ENCODE measurements at regions not wholly inside any gene's neighbourhood (a gene's known extent, or its start where the extent isn't known, plus 50 kb on each side); places are given as distances from the start of the nearest gene placed in this dataset.

DNA sequence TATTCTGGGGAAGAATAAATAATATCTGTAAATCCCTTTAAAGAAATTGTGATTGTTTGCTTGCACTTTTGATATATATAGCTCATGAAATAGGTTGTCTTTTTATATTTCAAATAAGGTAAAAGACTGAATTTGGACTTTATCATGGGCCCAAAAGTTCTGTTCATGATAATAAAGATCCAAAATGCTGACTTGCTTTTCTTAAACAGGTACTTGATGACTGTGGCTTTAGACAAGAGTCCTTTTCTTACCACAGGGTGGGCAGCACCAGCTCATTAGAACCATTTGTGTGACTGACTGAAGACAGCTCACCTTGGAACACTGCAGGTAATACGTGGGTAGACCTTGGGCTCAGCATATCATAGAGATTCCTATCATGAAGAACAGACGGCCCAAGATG lies 432.6 kb downstream of the ETNK1 start:
- Histone ChIP-seq H3K18ac (ENCODE audit: low read length) (no peak overlapping the region), H3K23ac (ENCODE audit: low read depth, low read length, poor library complexity) (no peak overlapping the region), H3K36me3 (replicated peaks in 1 of 2; ENCODE audit: control insufficient read depth in 2 of 2, insufficient read depth in 2 of 2, low read length in 2 of 2) (no peaks in the 10 kb centered on the region), H2AK5ac (ENCODE audit: low read depth, low read length) (no peak overlapping the region), H3K79me1 (ENCODE audit: low read depth, low read length) (no peaks in the 10 kb centered on the region), H3K4me1 (ENCODE audit: control insufficient read depth in 2 of 2, insufficient read depth in 1 of 2, low read depth in 1 of 2, low read length in 2 of 2) (no peaks in the 10 kb centered on the region), H3K4me3 (ENCODE audit: low read length in 2 of 2) (no peak overlapping the region), H3K4ac (ENCODE audit: low read length) (no peak overlapping the region), H2BK12ac (ENCODE audit: low read length) (no peak overlapping the region), H3K14ac (ENCODE audit: low read length) (no peak overlapping the region), H2BK15ac (ENCODE audit: low read length) (no peak overlapping the region), H3K9ac (ENCODE audit: low read depth, low read length, poor library complexity) (no peak overlapping the region), H2BK120ac (ENCODE audit: low read depth, low read length) (no peak overlapping the region), H3K27me3 (ENCODE audit: control insufficient read depth in 3 of 3, insufficient read depth in 3 of 3, low read depth in 1 of 3, low read length in 3 of 3) (no peaks in the 10 kb centered on the region), H2AFZ (ENCODE audit: low read length) (no peak overlapping the region), H4K91ac (ENCODE audit: low read depth, low read length, poor library complexity) (no peak overlapping the region), H4K8ac (ENCODE audit: low read depth, low read length) (no peak overlapping the region), H2BK5ac (ENCODE audit: low read length) (no peak overlapping the region), H3K27ac (replicated peaks; ENCODE audit: low read length) (no peak overlapping the region), H3K9me3 (replicated peaks in 1 of 2; ENCODE audit: control insufficient read depth in 2 of 2, insufficient read depth in 1 of 2, low read depth in 1 of 2, low read length in 2 of 2) (peaks cover 0 to 4% of the 10 kb centered on the region in 2 donors), H3K4me2 (ENCODE audit: insufficient read depth, low read length, poor library complexity, severe bottlenecking) (no peak overlapping the region)
- no CpG with 5 or more reads among the region's 2 CpGs for WGBS, 2 donors (ENCODE audit: extremely low coverage in 2 of 2, insufficient read length in 2 of 2, insufficient replicate concordance in 1 of 2)
- DNase-seq (ENCODE audit: low spot score): no peak

DNA sequence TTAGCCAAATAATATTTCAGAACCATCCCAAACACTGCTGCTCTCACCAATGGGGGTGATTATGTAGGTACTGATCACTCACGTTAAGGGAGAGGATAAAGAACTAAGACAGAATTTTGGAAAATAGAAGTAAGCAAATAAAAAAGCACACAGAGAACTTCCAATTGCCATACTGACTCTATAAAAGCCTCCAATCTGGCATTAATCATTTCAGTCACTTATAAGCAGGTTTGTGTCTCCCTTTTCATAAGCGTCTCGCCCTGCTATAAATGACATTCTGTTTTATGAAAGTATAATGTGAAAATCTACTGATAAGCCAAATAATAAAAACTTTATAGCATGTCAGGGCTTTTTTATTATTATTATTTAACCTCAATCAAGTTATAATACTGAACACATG lies 435.2 kb downstream of the ETNK1 start:
- H4K91ac ChIP-seq (ENCODE audit: low read depth, low read length, poor library complexity): no peak overlapping the region
- no peaks in the 10 kb centered on the region for H3K4me1 ChIP-seq (ENCODE audit: control insufficient read depth in 2 of 2, insufficient read depth in 1 of 2, low read depth in 1 of 2, low read length in 2 of 2)
- WGBS, 2 donors (ENCODE audit: extremely low coverage in 2 of 2, insufficient read length in 2 of 2, insufficient replicate concordance in 1 of 2): no CpG with 5 or more reads among the region's 3 CpGs
- H3K27me3 ChIP-seq (ENCODE audit: control insufficient read depth in 3 of 3, insufficient read depth in 3 of 3, low read depth in 1 of 3, low read length in 3 of 3): no peaks in the 10 kb centered on the region
- H3K36me3 ChIP-seq (replicated peaks in 1 of 2; ENCODE audit: control insufficient read depth in 2 of 2, insufficient read depth in 2 of 2, low read length in 2 of 2): no peaks in the 10 kb centered on the region
- no peak overlapping the region for H3K14ac ChIP-seq (ENCODE audit: low read length)
- no peak overlapping the region for H3K23ac ChIP-seq (ENCODE audit: low read depth, low read length, poor library complexity)
- no peak overlapping the region for H3K4me2 ChIP-seq (ENCODE audit: insufficient read depth, low read length, poor library complexity, severe bottlenecking)
- DNase-seq (ENCODE audit: low spot score): no peak
- no peaks in the 10 kb centered on the region for H3K9me3 ChIP-seq (replicated peaks in 1 of 2; ENCODE audit: control insufficient read depth in 2 of 2, insufficient read depth in 1 of 2, low read depth in 1 of 2, low read length in 2 of 2)
- H2BK5ac ChIP-seq (ENCODE audit: low read length): no peak overlapping the region
- H3K9ac ChIP-seq (ENCODE audit: low read depth, low read length, poor library complexity): no peak overlapping the region
- no peak overlapping the region for H2BK12ac ChIP-seq (ENCODE audit: low read length)
- no peaks in the 10 kb centered on the region for H3K79me1 ChIP-seq (ENCODE audit: low read depth, low read length)
- H3K4me3 ChIP-seq (ENCODE audit: low read length in 2 of 2): no peak overlapping the region
- H2BK15ac ChIP-seq (ENCODE audit: low read length): no peak overlapping the region
- no peak overlapping the region for H3K27ac ChIP-seq (replicated peaks; ENCODE audit: low read length)
- no peak overlapping the region for H2BK120ac ChIP-seq (ENCODE audit: low read depth, low read length)
- no peak overlapping the region for H4K8ac ChIP-seq (ENCODE audit: low read depth, low read length)
- no peak overlapping the region for H2AFZ ChIP-seq (ENCODE audit: low read length)
- H3K18ac ChIP-seq (ENCODE audit: low read length): no peak overlapping the region
- H2AK5ac ChIP-seq (ENCODE audit: low read depth, low read length): no peak overlapping the region
- H3K4ac ChIP-seq (ENCODE audit: low read length): no peak overlapping the region

DNA sequence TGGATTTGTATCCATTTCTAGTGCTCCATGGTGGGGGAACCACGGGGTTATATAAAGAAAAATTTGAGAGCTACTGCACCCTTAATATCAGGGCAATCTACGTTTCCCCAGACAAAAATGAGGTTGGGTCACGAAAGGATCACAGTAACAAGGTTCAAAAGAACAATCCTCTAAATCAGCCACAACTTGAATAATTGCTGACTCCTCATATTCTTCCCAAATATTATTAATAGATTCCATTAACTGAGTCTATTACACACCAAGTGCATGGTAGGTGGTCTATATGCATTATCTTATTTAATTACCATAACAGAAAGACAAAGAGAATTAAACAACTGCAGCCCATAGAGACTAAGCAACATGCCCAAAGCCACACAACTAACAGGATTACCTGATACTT lies 438.2 kb downstream of the ETNK1 start:
- Histone ChIP-seq H2BK12ac (ENCODE audit: low read length) (no peak overlapping the region), H3K18ac (ENCODE audit: low read length) (no peak overlapping the region), H3K79me1 (ENCODE audit: low read depth, low read length) (no peaks in the 10 kb centered on the region), H3K14ac (ENCODE audit: low read length) (no peak overlapping the region), H4K91ac (ENCODE audit: low read depth, low read length, poor library complexity) (no peak overlapping the region), H2BK5ac (ENCODE audit: low read length) (no peak overlapping the region), H3K9ac (ENCODE audit: low read depth, low read length, poor library complexity) (no peak overlapping the region), H3K4me3 (ENCODE audit: low read length in 2 of 2) (no peak overlapping the region), H3K27me3 (ENCODE audit: control insufficient read depth in 3 of 3, insufficient read depth in 3 of 3, low read depth in 1 of 3, low read length in 3 of 3) (no peaks in the 10 kb centered on the region), H3K27ac (replicated peaks; ENCODE audit: low read length) (no peak overlapping the region), H2BK15ac (ENCODE audit: low read length) (no peak overlapping the region), H2AK5ac (ENCODE audit: low read depth, low read length) (no peak overlapping the region), H3K4ac (ENCODE audit: low read length) (no peak overlapping the region), H3K36me3 (replicated peaks in 1 of 2; ENCODE audit: control insufficient read depth in 2 of 2, insufficient read depth in 2 of 2, low read length in 2 of 2) (no peaks in the 10 kb centered on the region), H4K8ac (ENCODE audit: low read depth, low read length) (no peak overlapping the region), H3K4me1 (ENCODE audit: control insufficient read depth in 2 of 2, insufficient read depth in 1 of 2, low read depth in 1 of 2, low read length in 2 of 2) (no peaks in the 10 kb centered on the region), H3K4me2 (ENCODE audit: insufficient read depth, low read length, poor library complexity, severe bottlenecking) (no peak overlapping the region), H2BK120ac (ENCODE audit: low read depth, low read length) (no peak overlapping the region), H3K9me3 (replicated peaks in 1 of 2; ENCODE audit: control insufficient read depth in 2 of 2, insufficient read depth in 1 of 2, low read depth in 1 of 2, low read length in 2 of 2) (no peaks in the 10 kb centered on the region), H3K23ac (ENCODE audit: low read depth, low read length, poor library complexity) (no peak overlapping the region), H2AFZ (ENCODE audit: low read length) (no peak overlapping the region)
- no peak for DNase-seq (ENCODE audit: low spot score)
- no CpG with 5 or more reads among the region's 3 CpGs for WGBS, 2 donors (ENCODE audit: extremely low coverage in 2 of 2, insufficient read length in 2 of 2, insufficient replicate concordance in 1 of 2)

DNA sequence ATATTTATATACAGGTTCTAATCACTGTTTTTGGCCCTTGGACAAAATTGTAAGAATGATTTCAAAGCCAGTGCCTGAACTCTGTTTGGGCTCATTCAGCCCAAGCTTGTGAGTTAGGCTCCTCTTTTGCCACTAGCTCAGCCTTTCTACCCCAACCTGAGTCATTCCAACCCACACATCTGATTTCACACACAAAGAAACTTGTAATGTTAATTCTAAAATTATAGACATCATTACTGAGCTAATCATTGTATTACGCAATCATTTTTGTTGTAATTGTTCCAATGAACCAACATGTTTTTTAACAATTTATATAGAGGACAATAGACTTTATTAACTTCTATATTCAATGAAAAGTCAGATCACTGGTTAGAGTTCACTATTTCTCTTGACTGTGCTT lies 441.1 kb downstream of the ETNK1 start:
- H3K18ac ChIP-seq (ENCODE audit: low read length): no peak overlapping the region
- H3K9ac ChIP-seq (ENCODE audit: low read depth, low read length, poor library complexity): no peak overlapping the region
- H3K4me1 ChIP-seq (ENCODE audit: control insufficient read depth in 2 of 2, insufficient read depth in 1 of 2, low read depth in 1 of 2, low read length in 2 of 2): no peaks in the 10 kb centered on the region
- H3K4ac ChIP-seq (ENCODE audit: low read length): no peak overlapping the region
- H3K23ac ChIP-seq (ENCODE audit: low read depth, low read length, poor library complexity): no peak overlapping the region
- no peaks in the 10 kb centered on the region for H3K79me1 ChIP-seq (ENCODE audit: low read depth, low read length)
- no peak overlapping the region for H2BK15ac ChIP-seq (ENCODE audit: low read length)
- no peak overlapping the region for H4K91ac ChIP-seq (ENCODE audit: low read depth, low read length, poor library complexity)
- no peak overlapping the region for H3K14ac ChIP-seq (ENCODE audit: low read length)
- H2BK5ac ChIP-seq (ENCODE audit: low read length): no peak overlapping the region
- no peaks in the 10 kb centered on the region for H3K9me3 ChIP-seq (replicated peaks in 1 of 2; ENCODE audit: control insufficient read depth in 2 of 2, insufficient read depth in 1 of 2, low read depth in 1 of 2, low read length in 2 of 2)
- no CpG with 5 or more reads among the region's 1 CpG for WGBS, 2 donors (ENCODE audit: extremely low coverage in 2 of 2, insufficient read length in 2 of 2, insufficient replicate concordance in 1 of 2)
- H3K27me3 ChIP-seq (ENCODE audit: control insufficient read depth in 3 of 3, insufficient read depth in 3 of 3, low read depth in 1 of 3, low read length in 3 of 3): no peaks in the 10 kb centered on the region
- H2BK120ac ChIP-seq (ENCODE audit: low read depth, low read length): no peak overlapping the region
- H3K36me3 ChIP-seq (replicated peaks in 1 of 2; ENCODE audit: control insufficient read depth in 2 of 2, insufficient read depth in 2 of 2, low read length in 2 of 2): no peaks in the 10 kb centered on the region
- no peak overlapping the region for H2AK5ac ChIP-seq (ENCODE audit: low read depth, low read length)
- no peak overlapping the region for H2BK12ac ChIP-seq (ENCODE audit: low read length)
- H3K27ac ChIP-seq (replicated peaks; ENCODE audit: low read length): no peak overlapping the region
- H3K4me3 ChIP-seq (ENCODE audit: low read length in 2 of 2): no peak overlapping the region
- DNase-seq (ENCODE audit: low spot score): no peak
- no peak overlapping the region for H2AFZ ChIP-seq (ENCODE audit: low read length)
- no peak overlapping the region for H4K8ac ChIP-seq (ENCODE audit: low read depth, low read length)
- H3K4me2 ChIP-seq (ENCODE audit: insufficient read depth, low read length, poor library complexity, severe bottlenecking): no peak overlapping the region
